RKO (cell line): ENCODE measurements at regions not wholly inside any gene's neighbourhood (a gene's known extent, or its start where the extent isn't known, plus 50 kb on each side); places are given as distances from the start of the nearest gene placed in this dataset.

Experiments
- DNase-seq: peaks from one replicate; pipeline ENCODE4 v3.0.0-alpha.2; 2016; ENCODE audit warnings: low spot score

DNA sequence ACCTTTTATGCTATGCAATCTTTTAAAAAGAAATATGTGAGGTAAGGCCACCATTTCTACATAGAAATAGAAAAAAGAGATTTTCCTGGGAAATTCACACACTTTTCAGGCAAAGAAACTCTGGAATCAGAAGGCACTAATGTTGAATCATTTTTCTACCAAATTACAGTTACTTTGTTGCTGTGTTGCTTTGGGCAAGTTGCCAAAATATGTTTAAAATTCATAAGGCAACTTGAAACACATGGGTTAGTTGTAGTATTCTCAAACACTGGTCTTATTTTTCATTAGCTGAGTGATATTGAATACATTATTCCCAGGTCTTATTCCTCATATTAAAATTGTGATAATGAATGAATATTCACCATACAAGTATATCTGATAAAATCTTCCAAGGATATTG, 195.0 kb upstream of the SLITRK1 start:
- DNase-seq = no peak

DNA sequence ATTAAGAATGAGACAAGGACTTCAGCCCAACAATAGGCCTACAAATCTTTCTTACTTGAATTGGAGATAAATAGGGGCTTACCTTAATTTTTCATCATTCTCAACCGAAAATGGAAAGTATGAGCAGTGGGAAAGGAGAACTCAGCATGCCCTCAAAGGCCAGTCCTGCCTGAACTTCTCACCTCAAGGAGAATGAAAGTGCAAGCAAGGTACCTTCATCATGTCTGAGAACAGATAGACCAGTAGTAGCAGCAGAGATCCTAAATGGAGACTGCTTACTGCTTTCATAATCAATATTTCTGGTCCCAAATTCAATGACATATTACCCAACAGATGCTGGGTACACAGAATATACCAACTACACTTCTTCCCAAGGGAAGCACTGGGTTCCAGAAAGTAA, 194.0 kb upstream of the SLITRK1 start:
- no peak for DNase-seq

DNA sequence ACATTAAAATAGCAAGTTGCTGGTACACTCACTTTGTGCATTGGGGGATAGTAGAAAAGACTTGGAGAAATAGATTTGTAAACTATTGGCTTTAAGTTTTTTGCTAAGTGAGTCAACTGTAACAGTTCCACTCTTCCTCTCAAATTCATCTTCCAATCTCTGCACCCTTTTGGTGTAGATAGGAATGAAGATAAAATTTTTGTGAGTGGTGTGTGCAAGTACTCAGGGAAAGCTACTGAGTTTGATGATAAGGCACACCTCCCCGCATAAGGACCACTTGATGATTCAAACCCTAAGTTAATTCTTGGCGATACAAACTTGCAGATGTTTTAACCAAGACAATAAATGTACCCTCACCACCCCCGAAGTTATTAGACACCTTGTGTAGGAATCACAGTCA, 168.3 kb upstream of the SLITRK1 start:
- no peak for DNase-seq

DNA sequence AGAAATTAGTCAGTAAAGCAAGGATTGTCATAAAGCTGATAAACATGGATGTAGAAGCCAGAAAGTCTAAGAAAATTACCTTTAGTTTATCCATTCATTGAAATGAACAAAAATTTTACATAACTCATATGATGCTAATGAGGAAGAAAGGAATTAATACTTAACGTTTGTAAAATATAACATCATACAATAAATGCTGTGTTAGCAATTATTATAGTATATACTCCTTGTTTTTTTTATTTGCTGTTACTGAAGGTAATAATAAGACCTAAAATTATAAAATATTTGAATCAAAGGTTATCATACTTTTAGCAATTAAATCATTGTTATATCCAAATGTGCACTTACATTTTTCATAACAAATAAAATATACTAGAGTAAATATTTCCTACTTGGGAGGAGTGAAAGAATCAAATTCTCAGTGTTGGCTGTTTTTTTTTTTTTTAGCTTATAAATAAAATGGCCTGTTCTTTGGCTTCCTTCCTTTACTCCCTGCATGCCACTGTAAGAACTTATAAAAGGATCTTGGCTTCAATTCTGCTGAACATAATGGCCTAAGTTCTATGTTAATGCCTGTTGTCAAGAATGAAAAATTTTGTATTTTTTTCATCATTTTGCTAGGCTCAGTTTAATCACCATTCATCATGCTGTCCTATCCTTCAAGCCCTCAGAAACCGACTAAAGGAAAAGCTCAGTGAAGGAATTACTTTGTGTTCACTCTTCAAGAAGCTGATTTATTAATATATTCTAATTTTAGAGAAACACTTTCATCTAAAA, 167.4 kb upstream of the SLITRK1 start:
- no peak for DNase-seq

DNA sequence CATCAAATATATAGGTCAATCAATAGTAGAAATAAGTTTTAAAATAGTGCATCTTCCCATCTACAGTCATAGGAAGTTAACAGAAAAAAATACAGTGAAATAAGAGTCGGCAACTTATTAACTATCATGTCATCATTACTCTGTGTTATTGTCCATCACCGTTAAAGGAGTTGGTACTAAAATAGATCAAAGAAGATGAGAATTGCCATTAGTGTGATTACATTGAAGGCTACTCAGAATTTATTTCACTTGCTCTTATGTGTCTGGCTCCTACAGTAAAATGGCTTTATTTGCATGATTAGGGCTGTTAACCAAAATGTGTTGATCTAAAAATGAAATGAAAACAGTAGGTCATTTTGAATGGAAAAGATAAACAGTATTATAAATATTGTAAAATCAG, 162.5 kb upstream of the SLITRK1 start:
- DNase-seq = no peak

DNA sequence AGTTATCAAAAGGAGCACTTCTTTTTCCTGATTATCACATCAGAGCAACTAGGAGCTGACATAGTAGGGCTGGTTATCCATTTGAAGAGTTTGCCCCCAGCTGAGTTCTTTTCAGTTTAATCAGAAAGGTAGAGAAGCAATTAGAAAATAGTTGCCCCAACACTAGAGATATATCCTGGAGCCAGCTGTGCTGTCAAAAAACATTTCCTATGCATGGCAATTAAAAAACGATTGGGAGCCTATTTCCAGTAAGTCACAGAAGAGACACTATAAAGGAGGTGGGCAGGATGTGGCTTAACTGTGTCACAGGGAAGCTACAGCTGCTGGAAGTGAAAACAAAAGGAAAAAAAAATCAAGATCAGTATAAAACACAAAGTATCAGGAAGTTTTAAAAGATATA, 155.7 kb upstream of the SLITRK1 start:
- no peak for DNase-seq

DNA sequence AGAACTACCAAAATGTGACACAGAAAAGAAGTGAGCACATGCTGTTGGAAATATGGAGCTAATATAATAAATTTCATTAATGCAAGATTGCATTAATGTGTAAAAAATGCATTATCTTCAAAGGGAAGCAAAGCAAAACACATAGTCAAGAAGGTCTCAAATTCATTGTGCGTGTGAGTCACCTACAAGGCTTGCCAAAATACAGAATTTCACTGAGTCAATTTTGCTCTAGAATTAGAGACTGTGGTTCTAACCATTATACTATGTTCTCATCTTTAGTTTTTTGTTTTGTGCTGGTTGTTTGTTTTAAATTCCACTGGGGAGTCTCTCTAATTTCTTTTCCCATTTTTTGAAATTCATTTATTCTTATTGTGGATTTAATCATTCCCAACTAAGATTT, 149.8 kb upstream of the SLITRK1 start:
- no peak for DNase-seq

DNA sequence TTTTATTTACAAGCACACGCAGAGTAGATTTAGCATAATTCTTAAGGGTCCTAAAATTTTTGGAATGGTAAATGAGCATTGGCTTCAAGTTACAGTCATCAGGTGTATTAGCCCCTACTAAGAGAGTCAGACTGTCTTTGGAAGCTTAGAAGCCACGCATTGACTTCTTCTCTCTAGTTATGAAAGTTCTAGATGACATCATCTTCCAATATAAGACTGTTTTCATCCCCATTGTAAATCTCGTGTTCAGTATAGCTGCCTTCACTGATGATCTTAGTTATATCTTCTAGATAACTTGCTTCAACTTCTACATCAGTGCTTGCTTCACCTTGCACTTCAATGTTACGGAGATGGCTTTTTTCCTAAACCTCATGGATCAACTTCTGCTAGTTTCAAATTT, 148.8 kb upstream of the SLITRK1 start:
- DNase-seq = no peak

DNA sequence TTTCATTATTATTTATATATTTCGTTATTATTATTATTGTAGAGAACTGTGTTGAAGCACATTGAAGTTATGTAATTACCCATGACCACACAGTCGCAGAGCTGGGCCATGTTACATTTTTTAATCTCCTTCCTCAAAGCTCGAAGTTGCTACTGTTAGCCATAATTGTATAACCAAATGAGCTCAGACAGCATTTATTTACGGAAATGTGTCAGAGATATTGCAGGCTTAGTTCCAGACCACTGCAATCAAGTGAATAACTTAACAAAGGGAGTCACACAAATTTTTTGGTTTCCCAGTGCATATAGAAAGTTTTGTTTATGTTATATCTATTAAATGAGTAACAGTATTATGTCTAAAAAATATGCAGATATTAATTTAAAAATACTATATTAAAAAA, 147.1 kb upstream of the SLITRK1 start:
- DNase-seq = no peak

DNA sequence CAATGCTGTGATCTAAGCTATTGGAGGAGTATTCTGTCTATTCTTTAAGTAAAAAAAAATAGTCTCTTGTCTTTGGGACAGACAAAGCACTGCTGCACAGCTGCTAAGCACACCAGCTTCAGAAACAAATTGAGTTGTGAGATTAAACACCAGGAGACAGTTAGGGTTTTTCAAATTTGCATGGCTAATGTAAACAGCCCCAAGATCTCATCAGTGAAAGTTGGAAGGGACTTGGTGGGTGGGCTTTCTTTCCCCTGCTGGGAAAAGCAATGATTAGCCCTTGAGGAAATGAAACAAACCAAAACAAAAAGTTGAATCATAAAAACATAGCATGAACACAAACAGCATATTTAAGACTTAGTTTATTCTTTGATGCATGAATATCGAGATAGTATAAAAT, 143.6 kb upstream of the SLITRK1 start:
- no peak for DNase-seq

DNA sequence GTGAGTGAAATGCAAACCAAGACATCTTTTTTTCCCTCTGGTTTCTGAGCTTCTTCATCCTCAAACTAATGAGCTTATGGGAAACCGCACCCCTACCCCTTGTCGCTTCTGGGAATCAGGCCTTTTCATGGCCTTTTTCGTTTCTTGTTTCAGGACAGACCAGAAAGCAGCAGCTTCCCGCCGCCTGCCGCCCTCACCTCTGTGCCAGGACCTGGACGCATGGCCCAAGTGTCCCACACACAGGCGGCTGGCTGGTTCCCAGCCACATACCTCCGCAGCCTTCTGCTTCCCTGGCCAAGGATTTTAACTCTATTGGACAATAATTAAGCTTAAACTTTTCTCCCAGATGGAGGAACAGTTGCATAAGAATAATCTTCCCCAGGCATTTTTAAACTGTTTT, 114.1 kb upstream of the SLITRK1 start:
- no peak for DNase-seq

DNA sequence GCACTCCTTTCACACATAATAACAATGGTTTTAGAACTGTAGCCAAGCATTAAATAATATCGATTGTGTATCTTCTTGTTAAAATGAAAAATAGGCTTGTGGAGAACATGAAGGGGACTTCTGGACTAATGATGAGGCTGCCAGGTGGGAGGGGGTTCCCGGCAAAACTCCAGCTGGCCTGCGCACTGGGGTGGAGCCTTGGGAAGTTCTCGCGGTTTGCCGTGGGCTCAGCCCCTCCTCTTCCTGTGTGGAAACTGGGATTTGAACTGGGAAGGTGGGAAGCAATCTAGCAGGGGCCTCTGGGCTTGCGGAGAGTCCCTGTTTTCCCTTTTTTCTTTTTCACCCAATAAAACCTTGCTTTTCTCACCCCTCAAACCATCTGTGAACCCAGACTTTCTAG, 113.7 kb upstream of the SLITRK1 start:
- no peak for DNase-seq

DNA sequence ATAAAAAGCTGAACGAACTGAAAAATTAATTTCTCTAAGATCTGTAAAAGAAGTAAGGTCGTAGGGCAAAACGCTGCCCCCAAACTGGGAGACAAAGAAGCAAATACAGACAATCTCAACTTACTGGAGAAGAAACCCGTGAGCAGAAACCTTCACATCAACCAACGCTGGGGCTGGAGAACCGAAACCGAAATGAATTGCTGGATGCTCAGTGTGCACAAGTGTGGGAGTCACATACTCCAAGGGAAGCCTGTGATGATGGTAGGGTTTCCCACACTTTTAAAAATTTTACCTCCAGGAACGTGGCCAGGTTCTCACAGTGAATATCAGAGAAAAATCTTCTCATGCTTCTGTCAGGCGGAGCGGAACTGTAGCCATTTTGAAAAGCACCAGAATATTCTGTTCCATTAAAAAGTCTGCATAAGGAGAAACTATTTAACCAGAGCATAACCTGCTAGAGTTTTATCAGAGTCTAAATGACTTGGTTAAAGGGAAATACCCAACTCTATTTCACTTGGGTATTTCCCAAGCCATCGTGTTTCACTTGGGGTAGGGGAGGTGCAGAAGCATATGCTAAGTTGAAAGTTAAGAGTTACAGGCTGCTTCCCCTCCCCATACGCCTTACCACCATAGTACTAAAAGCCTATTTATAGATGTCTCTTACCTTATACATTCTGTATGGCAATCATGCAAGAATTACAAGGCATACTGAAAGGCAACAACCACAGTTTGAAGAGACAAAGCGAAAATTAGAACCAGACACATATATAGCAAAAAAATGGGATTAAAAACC, 110.5 kb upstream of the SLITRK1 start:
- no peak for DNase-seq

DNA sequence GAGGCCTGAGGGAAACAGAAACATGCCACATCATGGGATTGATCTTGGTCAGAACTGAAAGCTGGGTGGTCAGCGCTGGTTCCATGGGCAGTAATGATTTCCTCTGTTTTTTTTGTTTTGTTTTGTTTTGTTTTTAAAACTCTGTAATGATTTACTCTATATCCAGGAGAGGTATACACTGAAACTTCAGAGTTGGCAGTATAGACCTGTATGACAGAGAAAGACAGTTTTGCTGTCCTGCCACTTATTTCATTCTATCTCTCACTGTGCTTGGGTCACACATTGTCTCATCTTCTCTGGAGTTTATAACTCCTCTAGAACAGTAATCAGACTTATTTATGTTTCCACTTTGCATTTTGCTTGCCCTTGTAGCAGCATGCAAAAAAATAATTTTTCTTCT, 105.1 kb upstream of the SLITRK1 start:
- DNase-seq = no peak

DNA sequence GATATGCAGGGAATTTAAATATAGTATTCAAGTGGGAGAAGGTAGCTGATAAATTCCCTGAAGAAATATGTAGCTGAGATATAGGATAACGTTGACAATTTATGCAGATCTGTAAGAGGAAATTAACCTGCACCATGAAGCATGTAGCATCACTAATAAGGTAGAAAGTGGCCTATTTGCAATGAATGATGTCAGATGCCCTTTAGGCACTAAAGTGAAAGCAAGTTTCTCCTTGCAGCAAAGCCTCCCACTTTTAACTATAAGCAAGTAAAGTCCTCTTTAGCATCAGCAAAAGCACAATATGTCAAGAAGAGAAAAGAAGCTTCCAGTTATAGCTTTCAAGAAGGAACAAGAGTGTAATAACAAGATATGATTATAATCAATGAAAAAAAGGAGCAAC, 102.5 kb upstream of the SLITRK1 start:
- DNase-seq = no peak

DNA sequence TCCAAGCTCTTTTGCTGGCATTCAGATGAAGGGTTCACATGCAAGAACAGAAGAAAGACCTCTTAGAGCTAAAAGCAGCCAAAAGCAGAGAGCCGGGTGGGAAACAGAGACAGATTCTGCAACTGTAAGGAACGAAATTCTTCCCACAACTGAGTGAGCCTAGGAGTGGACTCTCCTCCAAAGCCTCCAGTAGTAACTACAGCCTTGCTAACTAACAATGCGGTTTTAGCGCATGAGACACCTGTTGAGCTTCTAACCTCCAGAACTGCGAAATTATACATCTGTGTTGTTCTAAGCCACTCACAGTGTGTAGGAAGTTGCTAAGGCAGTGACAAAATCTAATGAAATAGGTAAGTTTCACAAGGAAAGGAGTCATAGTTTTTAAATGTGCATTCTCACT, 98.1 kb upstream of the SLITRK1 start:
- DNase-seq = no peak

DNA sequence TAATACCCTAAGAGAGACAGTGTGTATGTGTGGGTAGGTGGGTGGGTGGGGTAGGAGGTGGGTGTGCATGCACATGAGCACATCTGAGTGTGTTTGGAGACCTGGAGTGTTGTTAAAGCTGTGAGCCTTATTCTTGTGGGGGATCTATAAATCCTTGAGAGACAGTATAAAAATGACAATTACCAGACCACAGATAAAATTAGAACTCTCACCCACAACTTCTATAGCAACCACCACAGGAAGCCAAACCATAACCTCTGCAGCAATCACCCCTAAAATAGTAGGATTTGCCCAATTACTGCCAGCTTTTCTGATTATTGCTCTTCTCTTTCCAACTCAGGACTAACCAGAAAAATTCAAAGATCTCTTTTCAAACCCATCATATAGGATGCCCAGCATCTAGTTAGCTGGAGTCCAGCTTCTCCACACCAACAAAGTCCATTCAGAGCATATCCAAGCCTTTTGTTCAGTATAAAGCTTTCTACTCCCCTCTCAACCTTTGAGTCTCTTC, 93.4 kb upstream of the SLITRK1 start:
- no peak for DNase-seq

DNA sequence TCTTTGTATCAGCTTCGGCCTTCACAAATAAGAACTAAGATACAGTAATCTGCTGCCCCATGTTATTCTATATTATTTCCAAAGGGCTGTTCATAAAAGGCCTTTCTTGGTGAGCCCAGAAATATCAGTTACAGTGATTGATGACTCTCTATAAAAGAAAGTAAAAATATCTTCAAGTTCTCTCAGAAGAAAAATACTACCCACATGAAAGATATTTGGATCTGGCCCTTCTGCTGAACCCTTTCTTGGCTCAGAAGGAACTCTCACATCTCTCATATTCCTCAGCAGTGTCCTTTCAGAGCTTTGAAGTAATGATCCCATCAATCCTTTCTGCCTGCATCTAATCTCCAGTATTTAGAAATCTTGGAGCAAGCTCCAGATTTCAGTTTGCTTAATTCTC, 76.3 kb upstream of the SLITRK1 start:
- DNase-seq = no peak

DNA sequence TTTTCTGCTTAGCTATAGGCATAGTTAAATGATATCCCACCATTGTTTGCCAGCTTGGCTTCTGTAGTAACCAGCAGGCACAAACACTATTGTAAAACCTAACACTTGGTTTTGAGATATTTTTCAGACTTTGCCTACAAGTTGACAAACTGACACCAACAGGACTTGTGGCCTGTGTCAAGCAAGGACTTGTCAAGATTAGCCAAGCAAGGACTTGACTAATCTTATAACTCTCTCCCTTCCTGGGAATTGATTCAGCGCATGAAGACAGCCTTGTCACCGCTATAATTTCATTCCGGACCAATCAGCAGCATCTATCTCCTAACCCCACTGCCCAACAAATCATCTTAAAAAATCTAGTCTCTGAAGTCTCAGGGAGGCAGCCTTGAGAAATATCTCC, 72.7 kb upstream of the SLITRK1 start:
- DNase-seq = no peak

DNA sequence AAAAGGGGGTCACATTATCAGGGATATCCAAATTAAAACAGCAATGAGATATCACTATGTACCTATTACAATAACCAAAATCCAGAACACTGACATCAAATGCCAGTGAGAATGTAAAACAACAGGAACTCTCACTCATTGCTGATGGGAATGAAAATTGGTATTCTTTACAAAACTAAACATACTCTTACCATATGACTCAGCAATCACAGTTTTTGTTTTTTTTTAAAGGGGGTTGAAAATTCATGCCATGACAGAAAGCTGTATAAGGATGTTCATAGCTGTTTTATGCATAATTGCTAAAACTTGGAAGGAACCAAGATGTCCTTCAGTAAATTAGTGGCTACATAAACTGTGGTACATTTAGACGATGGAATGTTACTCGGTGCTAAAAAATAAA, 71.6 kb upstream of the SLITRK1 start:
- no peak for DNase-seq

DNA sequence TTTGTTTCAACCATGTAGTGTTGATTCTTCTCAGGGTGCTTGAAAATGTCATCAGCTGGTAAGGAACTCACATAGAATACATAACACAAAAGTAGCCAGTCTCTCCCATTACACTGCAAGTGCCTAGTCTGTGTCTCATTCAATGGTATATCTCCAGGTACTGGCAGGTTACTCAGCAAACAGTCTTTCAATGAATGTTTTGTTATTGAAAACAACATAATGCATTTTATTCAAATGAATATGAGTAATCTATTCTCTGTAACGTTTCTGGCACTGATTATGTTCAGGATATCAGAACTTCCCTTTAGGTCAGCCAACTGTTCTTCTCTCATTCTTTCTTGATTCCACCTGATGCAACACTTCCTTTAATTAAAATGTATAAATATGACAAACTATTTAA, 68.0 kb upstream of the SLITRK1 start:
- no peak for DNase-seq

DNA sequence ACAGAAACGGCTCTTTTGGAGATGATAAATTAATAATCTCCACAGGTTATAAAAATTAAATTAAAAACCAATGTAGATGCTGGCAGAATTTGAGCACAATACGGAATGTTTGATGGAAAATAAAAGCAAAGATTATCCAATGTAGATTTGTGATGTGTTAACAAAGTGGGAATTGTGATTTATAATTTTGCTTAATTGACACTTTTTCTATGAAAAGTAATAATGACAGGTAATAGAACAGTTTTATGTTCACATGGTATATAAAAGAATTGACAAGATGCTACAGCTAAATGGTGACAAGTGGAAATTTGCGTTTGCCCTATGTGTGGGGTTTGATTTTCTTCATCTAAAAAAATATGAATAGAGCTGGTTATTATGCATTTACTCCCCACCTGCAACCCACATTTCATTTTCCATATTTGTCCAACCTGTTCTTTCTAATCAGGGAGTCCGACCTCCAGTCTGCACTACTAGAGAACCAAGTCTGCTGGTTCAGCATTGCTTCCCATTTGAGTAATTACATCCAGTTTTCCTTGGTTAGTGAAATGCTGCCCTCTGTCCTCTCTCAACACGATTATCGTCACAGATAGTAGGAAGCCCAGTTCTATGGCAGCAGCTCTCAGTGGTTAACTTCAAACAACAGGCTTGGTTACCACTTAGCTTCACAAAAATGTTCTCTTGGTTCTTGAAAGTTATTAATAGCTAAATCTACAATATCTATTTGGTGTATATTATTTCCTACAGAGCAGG, 61.4 kb upstream of the SLITRK1 start:
- DNase-seq = no peak
